Osteocyte (in vitro differentiated cells): ENCODE measurements at regions not wholly inside any gene's neighbourhood (a gene's known extent, or its start where the extent isn't known, plus 50 kb on each side); places are given as distances from the start of the nearest gene placed in this dataset.

Experiments used
- DNase-seq: peaks from one replicate; pipeline ENCODE4 v3.0.0; 2021; ENCODE audit warnings: mixed read lengths; ENCODE audit not compliant: unreplicated experiment; ENCODE audit errors: extremely low spot score
- H3K27ac Mint-ChIP-seq: one replicate; pipeline ENCODE4 v1.8.0; 2021; ENCODE audit warnings: mild to moderate bottlenecking, mixed read lengths; ENCODE audit not compliant: unreplicated experiment
- H3K27me3 Mint-ChIP-seq: one replicate; pipeline ENCODE4 v1.8.0; 2021; ENCODE audit warnings: mixed read lengths; ENCODE audit not compliant: unreplicated experiment
- H3K36me3 Mint-ChIP-seq: one replicate; pipeline ENCODE4 v1.8.0; 2021; ENCODE audit warnings: mixed read lengths; ENCODE audit not compliant: unreplicated experiment
- H3K4me1 Mint-ChIP-seq: one replicate; pipeline ENCODE4 v1.8.0; 2021; ENCODE audit warnings: mixed read lengths; ENCODE audit not compliant: unreplicated experiment
- H3K4me3 Mint-ChIP-seq: one replicate; pipeline ENCODE4 v1.8.0; 2021; ENCODE audit warnings: mild to moderate bottlenecking, moderate library complexity, mixed read lengths; ENCODE audit not compliant: unreplicated experiment
- H3K9me3 Mint-ChIP-seq: one replicate; pipeline ENCODE4 v1.8.0; 2021; ENCODE audit warnings: mixed read lengths; ENCODE audit not compliant: unreplicated experiment
- TF ChIP-seq, protein P1 (sequence below): fragments of 200-600 bp; sonication (generic); IDR thresholded peaks from 2 replicates; pipeline ENCODE4 v1.5.0; 2021; ENCODE audit warnings: antibody characterized with exemption, mild to moderate bottlenecking, moderate library complexity

DNA sequence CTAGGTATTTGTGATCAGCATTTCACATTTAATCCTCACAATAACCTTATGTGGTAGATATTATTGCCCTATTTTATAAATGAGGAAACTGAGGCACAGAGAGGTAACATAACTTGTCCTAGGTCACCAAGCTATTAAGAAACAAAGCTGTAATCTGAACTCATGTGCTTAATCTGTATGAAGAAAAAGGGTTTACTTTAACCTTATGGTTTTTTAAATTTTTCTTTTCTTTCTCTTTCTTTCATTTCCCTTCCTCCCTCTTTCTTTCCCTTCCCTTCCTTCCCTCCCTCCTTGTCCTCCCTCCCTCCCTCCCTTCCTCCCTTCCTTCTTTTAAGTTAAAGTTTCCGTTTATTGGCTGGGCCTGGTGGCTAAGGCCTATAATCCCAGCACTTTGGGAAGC is 105.2 kb upstream of the AMZ2 start:
- Mint-ChIP-seq H3K9me3 (no peaks in the 10 kb centered on the region), H3K36me3 (no peaks in the 10 kb centered on the region), H3K27me3 (no peaks in the 10 kb centered on the region), H3K27ac (no peak overlapping the region), H3K4me3 (no peak overlapping the region), H3K4me1 (no peaks in the 10 kb centered on the region)
- TF ChIP-seq, protein P1, sequence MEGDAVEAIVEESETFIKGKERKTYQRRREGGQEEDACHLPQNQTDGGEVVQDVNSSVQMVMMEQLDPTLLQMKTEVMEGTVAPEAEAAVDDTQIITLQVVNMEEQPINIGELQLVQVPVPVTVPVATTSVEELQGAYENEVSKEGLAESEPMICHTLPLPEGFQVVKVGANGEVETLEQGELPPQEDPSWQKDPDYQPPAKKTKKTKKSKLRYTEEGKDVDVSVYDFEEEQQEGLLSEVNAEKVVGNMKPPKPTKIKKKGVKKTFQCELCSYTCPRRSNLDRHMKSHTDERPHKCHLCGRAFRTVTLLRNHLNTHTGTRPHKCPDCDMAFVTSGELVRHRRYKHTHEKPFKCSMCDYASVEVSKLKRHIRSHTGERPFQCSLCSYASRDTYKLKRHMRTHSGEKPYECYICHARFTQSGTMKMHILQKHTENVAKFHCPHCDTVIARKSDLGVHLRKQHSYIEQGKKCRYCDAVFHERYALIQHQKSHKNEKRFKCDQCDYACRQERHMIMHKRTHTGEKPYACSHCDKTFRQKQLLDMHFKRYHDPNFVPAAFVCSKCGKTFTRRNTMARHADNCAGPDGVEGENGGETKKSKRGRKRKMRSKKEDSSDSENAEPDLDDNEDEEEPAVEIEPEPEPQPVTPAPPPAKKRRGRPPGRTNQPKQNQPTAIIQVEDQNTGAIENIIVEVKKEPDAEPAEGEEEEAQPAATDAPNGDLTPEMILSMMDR = no peak
- DNase-seq = no peak

GRCh38 chr17:68143425-68143824 is 104.4 kb upstream of the AMZ2 start:
- Mint-ChIP-seq H3K27me3 (no peaks in the 10 kb centered on the region), H3K36me3 (no peaks in the 10 kb centered on the region), H3K4me1 (no peaks in the 10 kb centered on the region), H3K9me3 (no peaks in the 10 kb centered on the region), H3K4me3 (no peak overlapping the region), H3K27ac (no peak overlapping the region)
- DNase-seq = no peak
- TF ChIP-seq, protein P1 = no peak

DNA sequence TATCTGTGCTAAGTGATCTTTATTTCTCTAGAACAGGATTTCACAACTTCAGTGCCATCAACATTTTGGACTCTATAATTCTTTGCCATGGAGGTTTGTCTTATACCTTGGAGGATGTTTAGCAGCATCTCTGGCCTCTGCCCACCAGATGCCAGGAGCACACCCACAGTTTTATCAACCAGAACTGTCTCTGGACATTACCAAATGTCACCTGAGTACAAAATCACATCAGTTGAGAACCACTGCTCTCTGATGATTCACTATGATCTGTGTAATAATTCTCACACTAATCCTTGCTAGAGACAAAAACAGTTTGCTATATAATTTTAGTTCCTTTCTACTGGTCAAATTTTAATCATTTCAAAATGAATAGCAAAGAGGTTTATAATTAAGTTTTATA is 102.8 kb upstream of the AMZ2 start:
- no peak overlapping the region for H3K27ac Mint-ChIP-seq
- TF ChIP-seq, protein P1 = no peak
- no peak overlapping the region for H3K4me3 Mint-ChIP-seq
- H3K9me3 Mint-ChIP-seq = no peaks in the 10 kb centered on the region
- no peak for DNase-seq
- H3K27me3 Mint-ChIP-seq = no peaks in the 10 kb centered on the region
- H3K4me1 Mint-ChIP-seq = no peaks in the 10 kb centered on the region
- H3K36me3 Mint-ChIP-seq = no peaks in the 10 kb centered on the region

- no peak for DNase-seq
- no peaks in the 10 kb centered on the region for H3K4me1 Mint-ChIP-seq
- H3K27ac Mint-ChIP-seq = no peak overlapping the region
- H3K4me3 Mint-ChIP-seq = no peak overlapping the region
- H3K9me3 Mint-ChIP-seq = no peaks in the 10 kb centered on the region
- H3K27me3 Mint-ChIP-seq = no peaks in the 10 kb centered on the region
- no peaks in the 10 kb centered on the region for H3K36me3 Mint-ChIP-seq
- TF ChIP-seq, protein P1 = no peak
Measured at GRCh38 chr17:68148936-68149335, 98.9 kb upstream of the AMZ2 start.

GRCh38 chr17:68152161-68152571 is 95.7 kb upstream of the AMZ2 start:
- H3K9me3 Mint-ChIP-seq = no peaks in the 10 kb centered on the region
- no peak for DNase-seq
- TF ChIP-seq, protein P1 = no peak
- no peak overlapping the region for H3K27ac Mint-ChIP-seq
- H3K4me3 Mint-ChIP-seq = no peak overlapping the region
- no peaks in the 10 kb centered on the region for H3K36me3 Mint-ChIP-seq
- H3K27me3 Mint-ChIP-seq = no peaks in the 10 kb centered on the region
- H3K4me1 Mint-ChIP-seq = no peaks in the 10 kb centered on the region
